ENCODE measurements at regions not wholly inside any gene's neighbourhood (a gene's known extent, or its start where the extent isn't known, plus 50 kb on each side); places are given as distances from the start of the nearest gene placed in this dataset.

DNA sequence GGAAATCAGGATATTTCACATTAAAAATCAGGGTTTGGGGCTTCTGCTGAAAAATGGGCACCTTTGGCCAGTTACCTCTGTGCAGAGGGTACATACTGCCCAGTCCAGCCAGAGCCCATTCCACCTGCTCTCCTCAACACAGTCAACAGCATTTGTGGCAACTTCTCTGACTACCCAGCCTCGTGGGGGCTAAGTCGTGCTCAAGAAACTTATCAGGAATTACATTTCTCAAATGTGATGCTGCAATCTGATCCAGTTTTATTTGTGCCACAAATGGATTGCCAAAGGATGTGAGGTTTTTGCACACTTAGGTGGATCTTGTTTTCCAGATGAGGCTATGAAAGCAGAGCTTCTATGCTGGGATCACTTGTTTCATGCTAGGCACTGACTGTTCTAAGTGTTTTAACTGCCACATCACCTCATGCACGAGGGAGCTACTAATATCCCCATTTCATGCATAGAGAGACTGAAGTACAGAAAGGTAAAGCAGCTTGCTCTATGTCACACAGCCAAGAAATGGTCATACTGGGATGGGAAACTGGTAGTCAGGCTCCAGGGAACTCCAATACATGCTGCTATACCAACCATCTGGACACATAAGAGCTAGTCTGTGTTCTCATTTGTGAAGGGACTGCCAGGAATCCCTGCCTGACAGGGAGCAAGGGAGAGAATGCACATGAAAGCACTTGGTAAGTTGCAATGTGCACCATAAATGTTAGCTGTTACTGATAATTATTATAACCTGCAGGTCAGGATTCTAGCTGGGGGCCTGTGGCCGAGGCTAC, 89.0 kb upstream of the HK2 start:
- TF ChIP-seq POLR2AphosphoS5 (IDR thresholded peaks at IDR 0.05) (no peak), EP300 (IDR thresholded peaks at IDR 0.05) (no peak), POLR2A (IDR thresholded peaks at IDR 0.05) (no peak)
- TF ChIP-seq, protein P1, sequence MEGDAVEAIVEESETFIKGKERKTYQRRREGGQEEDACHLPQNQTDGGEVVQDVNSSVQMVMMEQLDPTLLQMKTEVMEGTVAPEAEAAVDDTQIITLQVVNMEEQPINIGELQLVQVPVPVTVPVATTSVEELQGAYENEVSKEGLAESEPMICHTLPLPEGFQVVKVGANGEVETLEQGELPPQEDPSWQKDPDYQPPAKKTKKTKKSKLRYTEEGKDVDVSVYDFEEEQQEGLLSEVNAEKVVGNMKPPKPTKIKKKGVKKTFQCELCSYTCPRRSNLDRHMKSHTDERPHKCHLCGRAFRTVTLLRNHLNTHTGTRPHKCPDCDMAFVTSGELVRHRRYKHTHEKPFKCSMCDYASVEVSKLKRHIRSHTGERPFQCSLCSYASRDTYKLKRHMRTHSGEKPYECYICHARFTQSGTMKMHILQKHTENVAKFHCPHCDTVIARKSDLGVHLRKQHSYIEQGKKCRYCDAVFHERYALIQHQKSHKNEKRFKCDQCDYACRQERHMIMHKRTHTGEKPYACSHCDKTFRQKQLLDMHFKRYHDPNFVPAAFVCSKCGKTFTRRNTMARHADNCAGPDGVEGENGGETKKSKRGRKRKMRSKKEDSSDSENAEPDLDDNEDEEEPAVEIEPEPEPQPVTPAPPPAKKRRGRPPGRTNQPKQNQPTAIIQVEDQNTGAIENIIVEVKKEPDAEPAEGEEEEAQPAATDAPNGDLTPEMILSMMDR (IDR thresholded peaks at IDR 0.05): no peak

All from stomach (tissue), 4 donors.